OCI-LY7 (cell line): ENCODE measurements at regions not wholly inside any gene's neighbourhood (a gene's known extent, or its start where the extent isn't known, plus 50 kb on each side); places are given as distances from the start of the nearest gene placed in this dataset.

Experiments used
- BruUV-seq: library from RNA; stranded (reverse); fragments of 400-500 nt; replicated peaks from 2 replicates; lab custom pipeline; 2021; lab: Mats Ljungman, UMichigan
- CTCF ChIA-PET: fragments of 300-600 bp; sonication (Branson Sonifier 250); formaldehyde crosslinking; loops from one replicate; lab custom pipeline; 2022; ENCODE audit warnings: antibody characterized with exemption; ENCODE audit not compliant: unreplicated experiment; lab: Charles Lee
- POLR2A ChIA-PET: fragments of 300-600 bp; sonication (Branson Sonifier 250); formaldehyde crosslinking; loops from one replicate; lab custom pipeline; 2022; ENCODE audit warnings: antibody characterized with exemption; lab: Charles Lee
- DNase-seq: peaks from one replicate; pipeline ENCODE4 v3.0.0-alpha.2; 2015; ENCODE audit warnings: low spot score
- H2AFZ ChIP-seq: fragments of 200-600 bp; sonication (generic), shearing (Covaris generic); 2 replicates; pipeline ENCODE4 v1.6.1; 2014; ENCODE audit warnings: mild to moderate bottlenecking, antibody characterized with exemption, low read length, moderate library complexity
- H3K27ac ChIP-seq: fragments of 200-600 bp; sonication (generic); 2 replicates; pipeline ENCODE4 v1.5.1; 2014; ENCODE audit warnings: mixed run types, low read depth, mild to moderate bottlenecking, moderate library complexity, low read length, inconsistent platforms; ENCODE audit not compliant: poor library complexity, severe bottlenecking
- H3K36me3 ChIP-seq: fragments of 200-600 bp; sonication (generic); 2 replicates; pipeline ENCODE4 v1.6.1; 2014; ENCODE audit warnings: mild to moderate bottlenecking, antibody characterized with exemption, low read length, moderate library complexity, mixed read lengths; ENCODE audit not compliant: insufficient read depth
- H3K4me1 ChIP-seq: fragments of 200-600 bp; sonication (generic); 2 replicates; pipeline ENCODE4 v1.5.1; 2014; ENCODE audit warnings: mild to moderate bottlenecking, low read length; ENCODE audit not compliant: insufficient read depth, poor library complexity, severe bottlenecking
- H3K4me2 ChIP-seq: fragments of 200-600 bp; sonication (generic); 2 replicates; pipeline ENCODE4 v1.6.1; 2014; ENCODE audit warnings: mild to moderate bottlenecking, low read length
- H3K4me3 ChIP-seq: fragments of 200-600 bp; sonication (generic); 2 replicates; pipeline ENCODE4 v1.5.1; 2014; ENCODE audit warnings: mild to moderate bottlenecking, low read depth, low read length; ENCODE audit not compliant: poor library complexity, severe bottlenecking
- H3K79me2 ChIP-seq: fragments of 200-600 bp; sonication (generic); 2 replicates; pipeline ENCODE4 v1.6.1; 2016; ENCODE audit warnings: low read depth, mild to moderate bottlenecking, low read length, moderate library complexity, mixed read lengths; ENCODE audit not compliant: insufficient read depth
- H3K9me2 ChIP-seq: fragments of 200-600 bp; sonication (generic); 2 replicates; pipeline ENCODE4 v1.6.1; 2016; ENCODE audit warnings: mild to moderate bottlenecking, low read length, mixed read lengths; ENCODE audit not compliant: insufficient read depth
- H3K9me3 ChIP-seq: fragments of 200-600 bp; sonication (generic); 2 replicates; pipeline ENCODE4 v1.6.1; 2014; ENCODE audit warnings: mild to moderate bottlenecking, mixed run types, low read length, mixed read lengths
- H4K20me1 ChIP-seq: fragments of 200-600 bp; sonication (generic); 2 replicates; pipeline ENCODE4 v1.6.1; 2014; ENCODE audit warnings: mild to moderate bottlenecking, antibody characterized with exemption, low read length, moderate library complexity, mixed read lengths; ENCODE audit not compliant: insufficient read depth
- CTCF ChIP-seq: fragments of 200-600 bp; sonication (generic); conservative IDR thresholded peaks from 2 replicates; pipeline ENCODE4 v1.5.1; 2014; ENCODE audit warnings: mild to moderate bottlenecking, antibody characterized with exemption, low read length, moderate library complexity, mixed read lengths
- EZH2phosphoT487 ChIP-seq: fragments of 200-600 bp; sonication (generic); IDR thresholded peaks from 2 replicates; pipeline ENCODE4 v1.6.1; 2018; ENCODE audit warnings: low read depth, borderline replicate concordance, mild to moderate bottlenecking, mixed run types, antibody characterized with exemption, low read length, moderate library complexity, mixed read lengths
- intact Hi-C: fragments of 100-400 bp; cut with micrococcal nuclease; formaldehyde crosslinking; loops from one replicate; pipeline ENCODE4 v1.10.0; 2022; ENCODE audit not compliant: unreplicated experiment

- Histone ChIP-seq H3K4me1 (no peaks in the 10 kb centered on the region), H3K4me3 (no peak overlapping the region), H2AFZ (no peak overlapping the region), H3K4me2 (no peak overlapping the region), H3K27ac (no peak overlapping the region), H3K36me3 (no peaks in the 10 kb centered on the region), H4K20me1 (no peaks in the 10 kb centered on the region), H3K79me2 (no peaks in the 10 kb centered on the region), H3K9me3 (no peaks in the 10 kb centered on the region), H3K9me2 (no peaks in the 10 kb centered on the region)
- no TSS peak for BruUV-seq
- ChIA-PET POLR2A (no interaction called here), CTCF (no interaction called here)
- no peak for DNase-seq
- no peak for TF ChIP-seq EZH2phosphoT487
- intact Hi-C loops, result no loop called here
Observed at GRCh38 chrX:155673338-155673737, 60.6 kb upstream of the TMLHE start.

DNA sequence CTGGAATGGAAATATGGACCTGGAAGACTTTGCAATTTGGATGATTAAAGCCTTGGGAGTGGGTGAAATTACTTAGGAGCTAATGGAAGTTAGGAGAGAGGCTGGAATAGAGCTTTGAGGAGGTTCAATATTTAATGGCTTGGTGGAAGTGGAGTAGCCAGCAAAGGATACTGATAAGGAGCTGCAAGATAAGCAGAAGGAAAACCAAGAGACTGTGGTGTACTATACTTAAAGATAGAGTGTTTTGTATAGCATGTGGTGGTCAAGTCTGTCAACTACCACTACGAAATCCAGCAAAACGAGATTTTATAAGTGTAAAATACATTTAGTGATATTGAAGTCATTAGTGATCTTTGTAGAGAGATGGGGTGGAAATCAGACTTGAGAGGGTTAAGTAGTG, 54.0 kb upstream of the TMLHE start:
- no peak overlapping the region for H3K27ac ChIP-seq
- no TSS peak for BruUV-seq
- H3K79me2 ChIP-seq, result no peaks in the 10 kb centered on the region
- H3K4me2 ChIP-seq, result no peak overlapping the region
- no peak overlapping the region for H3K4me3 ChIP-seq
- no peaks in the 10 kb centered on the region for H3K9me2 ChIP-seq
- no peaks in the 10 kb centered on the region for H3K36me3 ChIP-seq
- H3K9me3 ChIP-seq, result no peaks in the 10 kb centered on the region
- no peaks in the 10 kb centered on the region for H4K20me1 ChIP-seq
- H2AFZ ChIP-seq, result no peak overlapping the region
- TF ChIP-seq EZH2phosphoT487 (no peak), CTCF (no peak)
- DNase-seq, result no peak
- CTCF ChIA-PET, result no interaction called here
- H3K4me1 ChIP-seq, result no peaks in the 10 kb centered on the region
- POLR2A ChIA-PET, result no interaction called here
- intact Hi-C loops, result no loop called here
